Fibroblast of skin of abdomen (primary cell): ENCODE measurements at regions not wholly inside any gene's neighbourhood (a gene's known extent, or its start where the extent isn't known, plus 50 kb on each side); places are given as distances from the start of the nearest gene placed in this dataset.

Source experiments
- DNase-seq: peaks from one replicate; pipeline ENCODE4 v3.0.0-alpha.2; 2013

DNA sequence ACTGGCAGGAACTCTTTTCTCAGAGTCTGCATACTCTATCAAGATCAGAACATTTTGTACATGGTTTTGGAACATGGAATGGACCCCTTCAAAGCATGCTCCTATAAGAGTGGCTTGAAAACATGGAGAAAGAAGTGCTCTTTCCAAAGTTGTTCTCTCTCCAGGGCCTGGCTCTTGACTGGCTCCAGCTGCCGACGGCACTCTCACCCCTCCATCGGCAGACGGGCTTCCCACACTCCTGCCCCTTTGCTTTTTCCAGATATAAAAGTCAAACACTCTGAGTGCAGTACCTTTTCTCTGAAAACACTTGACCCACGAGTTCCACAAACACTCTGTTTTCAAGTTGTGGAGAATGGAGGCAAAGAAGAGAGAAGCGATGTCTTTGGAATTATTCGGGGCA is 72.5 kb upstream of the ONECUT1 start:
- no peak for DNase-seq

DNA sequence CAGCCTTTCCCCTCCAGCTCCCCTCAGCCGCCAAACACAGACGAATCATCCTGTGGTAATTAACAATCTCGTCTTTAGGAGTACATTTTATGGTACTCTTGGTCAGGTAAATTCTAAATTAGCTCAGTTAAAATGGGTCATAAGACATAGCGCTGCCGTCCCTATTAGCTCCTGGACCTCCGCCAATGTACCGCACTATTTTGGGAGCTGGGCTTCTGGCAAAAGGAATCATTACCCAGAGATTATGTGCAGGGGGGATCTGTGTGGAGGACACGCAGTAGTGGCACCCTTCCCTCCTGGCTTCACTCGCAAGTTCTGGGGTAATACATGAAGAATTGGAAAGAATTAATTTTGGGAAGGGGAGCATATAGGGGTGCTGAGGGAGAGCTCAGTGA is 68.6 kb upstream of the ONECUT1 start:
- DNase-seq: no peak

DNA sequence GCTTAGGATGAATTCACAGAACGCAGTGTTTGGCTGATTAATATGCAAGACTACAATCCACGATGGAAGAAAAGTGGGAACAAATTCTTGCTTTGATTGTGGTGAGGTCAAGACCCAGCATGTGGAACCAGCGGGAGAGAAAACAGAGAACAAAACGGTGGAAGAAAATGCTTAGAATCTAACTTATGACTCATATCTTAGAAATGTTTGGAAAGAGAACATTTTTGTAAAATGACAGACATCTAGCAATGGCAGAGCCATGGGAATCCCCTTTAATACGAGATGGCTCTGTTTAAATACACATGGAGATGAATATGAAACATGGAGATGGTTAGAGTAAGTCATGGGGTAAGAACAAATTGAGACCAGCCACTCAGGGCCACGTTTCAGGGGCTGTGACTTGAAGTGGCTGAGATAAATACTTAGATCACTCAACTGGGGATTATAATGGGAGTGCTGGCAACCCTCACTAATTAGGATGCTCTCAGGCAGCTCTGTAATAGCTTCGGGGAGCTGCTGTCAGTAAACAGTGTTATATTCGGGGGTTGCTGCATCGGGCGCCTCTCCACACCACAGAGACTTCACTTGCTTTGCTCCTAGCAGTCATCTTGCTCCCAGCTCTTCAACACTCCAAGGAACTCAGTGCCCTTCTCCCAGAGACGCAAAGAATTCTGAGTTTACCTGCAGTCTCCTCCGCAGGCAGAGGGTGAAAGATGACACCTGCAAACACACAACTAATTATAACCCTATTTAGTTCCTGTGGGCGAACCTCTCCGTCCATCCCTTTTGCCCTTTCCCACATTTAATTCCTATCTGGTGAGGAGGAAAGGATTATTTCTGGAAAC is 68.0 kb upstream of the ONECUT1 start:
- DNase-seq: no peak

- DNase-seq: no peak
Observed at GRCh38 chr15:52857471-52857870, 67.3 kb upstream of the ONECUT1 start.

GRCh38 chr15:52856286-52856685 is 66.2 kb upstream of the ONECUT1 start:
- no peak for DNase-seq

DNA sequence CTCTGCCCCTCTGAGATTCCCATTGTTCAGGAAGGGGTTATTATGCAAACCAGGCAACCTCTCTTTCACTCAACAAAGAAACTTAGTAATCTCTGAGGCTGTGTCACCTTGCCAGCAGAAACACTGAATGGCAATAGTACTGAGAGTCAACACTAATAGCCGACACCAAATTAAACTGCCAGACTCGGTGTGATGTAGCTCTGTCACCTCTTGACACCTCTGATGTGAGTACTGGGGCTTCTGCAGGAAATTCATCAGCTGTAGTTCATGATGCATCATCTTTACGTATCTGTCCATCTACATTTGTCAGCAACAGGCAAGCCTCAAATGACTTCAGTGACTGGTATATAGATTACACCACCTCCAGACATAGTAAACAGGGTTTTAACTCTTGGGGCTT is 65.0 kb upstream of the ONECUT1 start:
- DNase-seq: no peak

- no peak for DNase-seq
Observed at GRCh38 chr15:52844823-52845222, 54.7 kb upstream of the ONECUT1 start.
